Neutrophil (primary cell): ENCODE measurements at regions not wholly inside any gene's neighbourhood (a gene's known extent, or its start where the extent isn't known, plus 50 kb on each side); places are given as distances from the start of the nearest gene placed in this dataset.

Experiments used
- H3K27ac ChIP-seq: fragments of 200-600 bp; sonication (generic); 2 replicates; pipeline ENCODE4 v1.5.1; 2016; ENCODE audit warnings: mild to moderate bottlenecking, moderate library complexity
- H3K27me3 ChIP-seq: fragments of 200-600 bp; sonication (generic); 2 replicates; pipeline ENCODE4 v1.6.0; 2016; ENCODE audit warnings: mild to moderate bottlenecking
- H3K36me3 ChIP-seq: fragments of 200-600 bp; sonication (generic); 2 replicates; pipeline ENCODE4 v1.5.1; 2017
- H3K4me1 ChIP-seq, 2 experiments: fragments of 200-600 bp in 1 of 2; sonication (generic) in 1 of 2; 1 replicate in 1 of 2; 2 replicates in 1 of 2; pipeline versions ENCODE4 v1.5.1 to v1.6.1; 2013 to 2016; ENCODE audit warnings: low read depth in 1 of 2, low read length in 1 of 2, mild to moderate bottlenecking in 1 of 2, moderate library complexity in 1 of 2; ENCODE audit not compliant: control insufficient read depth in 1 of 2, insufficient read depth in 1 of 2
- H3K4me3 ChIP-seq, 2 experiments: fragments of 200-600 bp in 1 of 2; sonication (generic) in 1 of 2; 1 replicate in 1 of 2; 2 replicates in 1 of 2; pipeline ENCODE4 v1.5.1; 2013 to 2016; ENCODE audit warnings: low read depth in 1 of 2, low read length in 1 of 2, mild to moderate bottlenecking in 1 of 2, moderate library complexity in 1 of 2
- H3K9me3 ChIP-seq: fragments of 200-600 bp; sonication (generic); 2 replicates; pipeline ENCODE4 v1.5.1; 2016
- TF ChIP-seq, protein P1 (sequence below): fragments of 200-600 bp; sonication (generic); IDR thresholded peaks from 2 replicates; pipeline ENCODE4 v1.5.1; 2016; ENCODE audit warnings: antibody characterized with exemption

DNA sequence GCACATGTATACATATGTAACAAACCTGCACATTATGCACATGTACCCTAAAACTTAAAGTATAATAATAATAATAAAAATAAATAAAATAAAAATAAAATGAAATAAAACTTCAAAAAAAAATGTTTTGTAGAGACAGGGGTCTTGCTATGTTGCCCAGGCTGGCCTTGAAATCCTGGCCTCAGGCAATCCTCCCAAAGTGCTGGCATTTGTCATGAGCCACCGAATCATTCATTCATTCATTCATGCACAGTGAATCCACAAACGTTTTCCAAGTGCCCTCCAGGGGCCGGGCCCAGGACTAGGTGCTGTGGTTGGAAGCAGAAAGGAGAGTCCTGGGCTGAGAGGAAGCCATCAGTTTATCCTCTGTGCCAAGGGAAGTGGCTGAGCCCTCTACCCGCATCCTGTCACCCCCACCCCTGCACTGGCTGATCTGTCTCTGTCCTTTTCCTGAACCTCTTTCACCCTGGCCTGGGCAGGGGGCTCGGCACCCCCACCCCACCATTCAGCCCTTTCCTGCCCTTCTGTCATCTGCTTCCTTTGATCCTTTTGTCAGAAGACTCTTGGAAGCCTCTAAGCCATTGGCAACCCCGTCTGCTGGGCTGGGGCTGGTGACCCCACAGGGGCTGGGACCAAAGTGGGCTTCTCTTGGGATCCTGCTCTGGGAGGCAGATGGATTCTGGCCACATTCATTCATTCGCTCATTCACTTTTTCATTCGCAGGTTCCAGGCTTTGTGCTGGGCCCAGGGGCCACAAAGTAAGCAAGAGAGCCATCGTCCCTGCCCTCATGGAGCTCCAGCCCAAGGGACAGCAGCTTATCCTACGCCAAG, 84.3 kb downstream of the IGLL1 start:
- TF ChIP-seq, protein P1, sequence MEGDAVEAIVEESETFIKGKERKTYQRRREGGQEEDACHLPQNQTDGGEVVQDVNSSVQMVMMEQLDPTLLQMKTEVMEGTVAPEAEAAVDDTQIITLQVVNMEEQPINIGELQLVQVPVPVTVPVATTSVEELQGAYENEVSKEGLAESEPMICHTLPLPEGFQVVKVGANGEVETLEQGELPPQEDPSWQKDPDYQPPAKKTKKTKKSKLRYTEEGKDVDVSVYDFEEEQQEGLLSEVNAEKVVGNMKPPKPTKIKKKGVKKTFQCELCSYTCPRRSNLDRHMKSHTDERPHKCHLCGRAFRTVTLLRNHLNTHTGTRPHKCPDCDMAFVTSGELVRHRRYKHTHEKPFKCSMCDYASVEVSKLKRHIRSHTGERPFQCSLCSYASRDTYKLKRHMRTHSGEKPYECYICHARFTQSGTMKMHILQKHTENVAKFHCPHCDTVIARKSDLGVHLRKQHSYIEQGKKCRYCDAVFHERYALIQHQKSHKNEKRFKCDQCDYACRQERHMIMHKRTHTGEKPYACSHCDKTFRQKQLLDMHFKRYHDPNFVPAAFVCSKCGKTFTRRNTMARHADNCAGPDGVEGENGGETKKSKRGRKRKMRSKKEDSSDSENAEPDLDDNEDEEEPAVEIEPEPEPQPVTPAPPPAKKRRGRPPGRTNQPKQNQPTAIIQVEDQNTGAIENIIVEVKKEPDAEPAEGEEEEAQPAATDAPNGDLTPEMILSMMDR = no peak
- Histone ChIP-seq H3K4me3 (no peak overlapping the region), H3K4me1 (no peaks in the 10 kb centered on the region), H3K27me3 (no peaks in the 10 kb centered on the region), H3K36me3 (no peaks in the 10 kb centered on the region), H3K27ac (no peak overlapping the region), H3K9me3 (no peaks in the 10 kb centered on the region)

DNA sequence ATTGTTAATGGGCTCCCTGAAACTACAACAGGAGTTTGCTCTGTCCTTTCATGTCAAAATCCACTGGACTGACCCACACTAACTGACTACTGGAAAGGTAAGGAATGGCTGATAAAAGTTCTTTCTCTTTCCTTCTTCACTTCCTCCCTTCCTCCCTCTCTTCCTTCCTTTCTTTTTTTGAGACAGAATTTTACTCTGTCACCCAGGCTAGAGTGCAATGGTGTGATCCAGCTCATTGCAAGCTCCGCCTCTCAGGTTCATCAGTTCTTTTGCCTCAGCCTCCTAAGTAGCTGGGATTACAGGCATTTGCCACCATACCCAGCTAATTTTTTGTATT, 85.2 kb downstream of the IGLL1 start:
- no peak overlapping the region for H3K4me3 ChIP-seq
- H3K36me3 ChIP-seq = no peaks in the 10 kb centered on the region
- no peaks in the 10 kb centered on the region for H3K4me1 ChIP-seq
- H3K9me3 ChIP-seq = no peaks in the 10 kb centered on the region
- TF ChIP-seq, protein P1 = no peak
- no peaks in the 10 kb centered on the region for H3K27me3 ChIP-seq
- H3K27ac ChIP-seq = no peak overlapping the region

DNA sequence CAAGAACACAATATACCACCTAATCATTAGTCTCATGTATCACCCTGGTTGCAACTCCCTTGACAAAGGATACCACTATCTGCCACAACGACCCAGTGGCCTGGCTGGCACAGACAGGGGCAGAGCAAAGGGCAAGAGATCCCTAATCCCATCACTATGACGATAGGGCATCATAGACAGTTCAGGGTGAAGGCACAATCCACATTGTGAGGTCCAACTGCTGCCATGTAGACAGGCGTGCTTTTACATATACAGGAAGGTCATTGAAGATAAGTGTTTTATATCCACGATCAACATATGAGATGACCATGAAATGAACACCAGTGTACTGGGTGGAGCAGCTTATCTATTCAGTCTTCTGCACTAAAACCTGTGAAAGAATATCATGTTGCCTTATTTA, 94.6 kb downstream of the IGLL1 start:
- H3K27ac ChIP-seq = no peak overlapping the region
- H3K4me3 ChIP-seq = no peak overlapping the region
- no peaks in the 10 kb centered on the region for H3K27me3 ChIP-seq
- H3K9me3 ChIP-seq = no peaks in the 10 kb centered on the region
- H3K4me1 ChIP-seq = no peaks in the 10 kb centered on the region
- no peaks in the 10 kb centered on the region for H3K36me3 ChIP-seq
- TF ChIP-seq, protein P1 = no peak

DNA sequence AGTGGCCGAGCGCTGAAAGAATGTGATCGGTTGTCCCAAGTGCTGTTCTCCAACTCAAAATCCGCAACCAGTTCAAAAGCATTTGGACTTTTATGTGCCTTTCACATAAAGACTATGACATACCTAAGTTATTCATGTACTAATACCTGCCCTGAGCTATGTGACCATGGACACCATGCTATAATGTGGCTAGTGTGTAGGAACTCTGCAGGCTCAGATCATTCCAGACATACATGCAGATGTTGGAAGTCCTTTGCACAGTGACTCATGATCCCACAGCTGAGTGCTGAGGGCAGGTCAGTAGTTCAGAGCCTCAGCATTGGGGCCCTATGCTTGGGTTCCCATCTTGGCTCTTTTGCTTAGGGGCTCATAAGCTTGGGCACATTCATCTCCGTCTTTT, 95.4 kb downstream of the IGLL1 start:
- H3K27me3 ChIP-seq = no peaks in the 10 kb centered on the region
- no peaks in the 10 kb centered on the region for H3K9me3 ChIP-seq
- H3K4me1 ChIP-seq = no peaks in the 10 kb centered on the region
- H3K36me3 ChIP-seq = no peaks in the 10 kb centered on the region
- no peak overlapping the region for H3K4me3 ChIP-seq
- TF ChIP-seq, protein P1 = no peak
- no peak overlapping the region for H3K27ac ChIP-seq

DNA sequence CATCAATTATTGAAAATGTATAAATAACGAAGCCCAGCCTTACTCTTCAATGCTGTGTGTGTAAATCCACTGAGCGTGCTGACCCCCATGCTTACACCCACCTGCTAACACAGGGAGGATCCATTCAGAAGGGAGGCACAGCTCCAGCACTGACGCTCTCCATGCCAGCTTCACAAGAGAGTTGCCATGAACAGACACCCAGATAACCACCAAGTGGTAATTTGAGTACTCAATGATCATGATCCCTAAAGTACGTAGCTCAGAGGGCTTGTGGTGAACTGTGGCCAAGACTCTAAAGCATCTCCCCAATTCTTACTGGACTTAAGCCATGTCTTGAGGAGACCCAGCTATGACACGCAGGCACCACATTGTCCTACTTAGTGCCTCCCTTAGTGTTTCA, 98.7 kb downstream of the IGLL1 start:
- no peaks in the 10 kb centered on the region for H3K9me3 ChIP-seq
- no peaks in the 10 kb centered on the region for H3K4me1 ChIP-seq
- no peaks in the 10 kb centered on the region for H3K36me3 ChIP-seq
- no peaks in the 10 kb centered on the region for H3K27me3 ChIP-seq
- H3K4me3 ChIP-seq = no peak overlapping the region
- TF ChIP-seq, protein P1 = no peak
- no peak overlapping the region for H3K27ac ChIP-seq
